Common myeloid progenitor, CD34-positive (primary cell): ENCODE measurements at regions not wholly inside any gene's neighbourhood (a gene's known extent, or its start where the extent isn't known, plus 50 kb on each side); places are given as distances from the start of the nearest gene placed in this dataset.

Source experiments
- CTCF ChIA-PET: fragments of 350-600 bp; sonication (Branson Sonifier 250); formaldehyde crosslinking; loops from one replicate; lab custom pipeline; 2021; ENCODE audit warnings: antibody characterized with exemption; lab: Charles Lee
- POLR2A ChIA-PET: fragments of 350-600 bp; sonication (Branson Sonifier 250); formaldehyde crosslinking; loops from one replicate; lab custom pipeline; 2021; ENCODE audit warnings: antibody characterized with exemption; lab: Charles Lee
- DNase-seq, 3 donors: peaks; one replicate each; pipeline versions ENCODE4 v3.0.0 to v3.0.0-alpha.2; 2013
- H3K27ac ChIP-seq, 2 experiments: 1 replicate in 1 of 2; 2 replicates in 1 of 2; pipeline ENCODE4 v1.7.0; 2013; ENCODE audit warnings: inconsistent platforms in 2 of 2, low read length in 2 of 2, mild to moderate bottlenecking in 2 of 2, low read depth in 1 of 2, moderate library complexity in 1 of 2; ENCODE audit not compliant: severe bottlenecking in 2 of 2, insufficient read depth in 1 of 2, poor library complexity in 1 of 2
- H3K27me3 ChIP-seq, 5 experiments: replicated peaks in 2 of 5; 1 replicate in 3 of 5; 2 replicates in 2 of 5; pipeline versions ENCODE4 v1.6.1 to v1.7.0; 2013; ENCODE audit warnings: low read length in 4 of 5, mild to moderate bottlenecking in 2 of 5, moderate library complexity in 2 of 5, inconsistent platforms in 1 of 5; ENCODE audit not compliant: insufficient read depth in 5 of 5, control insufficient read depth in 4 of 5
- H3K36me3 ChIP-seq, 4 experiments: 1 replicate in 2 of 4; 2 replicates in 2 of 4; pipeline versions ENCODE4 v1.6.1 to v1.7.0; 2013; ENCODE audit warnings: low read length in 3 of 4, control low read depth in 1 of 4, mild to moderate bottlenecking in 1 of 4; ENCODE audit not compliant: control insufficient read depth in 4 of 4, insufficient read depth in 4 of 4
- H3K4me1 ChIP-seq, 4 experiments: 1 replicate in 3 of 4; 2 replicates in 1 of 4; pipeline versions ENCODE4 v1.6.1 to v1.7.1; 2013; ENCODE audit warnings: low read length in 3 of 4, mild to moderate bottlenecking in 3 of 4, control low read depth in 1 of 4, inconsistent platforms in 1 of 4, moderate library complexity in 1 of 4; ENCODE audit not compliant: control insufficient read depth in 4 of 4, insufficient read depth in 4 of 4; ENCODE audit errors: control extremely low read depth in 1 of 4
- H3K4me3 ChIP-seq, 7 experiments: 1 replicate in 4 of 7; 2 replicates in 3 of 7; pipeline versions ENCODE4 v1.5.1 to v1.7.0; 2013; ENCODE audit warnings: mild to moderate bottlenecking in 7 of 7, low read length in 6 of 7, moderate library complexity in 6 of 7, inconsistent platforms in 2 of 7, low read depth in 2 of 7, control low read depth in 1 of 7; ENCODE audit not compliant: insufficient read depth in 4 of 7, control insufficient read depth in 1 of 7; ENCODE audit errors: extremely low read depth in 1 of 7
- H3K9me3 ChIP-seq, 5 experiments: 1 replicate in 4 of 5; 2 replicates in 1 of 5; pipeline versions ENCODE4 v1.6.1 to v1.7.1; 2013; ENCODE audit warnings: low read length in 4 of 5, mild to moderate bottlenecking in 2 of 5, inconsistent platforms in 1 of 5, low read depth in 1 of 5, moderate library complexity in 1 of 5; ENCODE audit not compliant: control insufficient read depth in 4 of 5, insufficient read depth in 2 of 5; ENCODE audit errors: control extremely low read depth in 1 of 5
- WGBS: methylation state at CpG from one replicate; pipeline ENCODE4 v1.1.5; 2013; ENCODE audit not compliant: insufficient coverage; 5-methylcytosine and 5-hydroxymethylcytosine counted together

GRCh38 chr2:8165550-8165949 lies 516.3 kb upstream of the ID2 start:
- no peaks in the 10 kb centered on the region for H3K36me3 ChIP-seq
- ChIA-PET POLR2A (no interaction called here), CTCF (no interaction called here)
- no peaks in the 10 kb centered on the region for H3K4me1 ChIP-seq
- no peak overlapping the region for H3K4me3 ChIP-seq
- no CpG with 5 or more reads among the region's 5 CpGs for WGBS
- no peak overlapping the region for H3K27ac ChIP-seq
- no peaks in the 10 kb centered on the region for H3K9me3 ChIP-seq
- H3K27me3 ChIP-seq: no peaks in the 10 kb centered on the region
- no peak for DNase-seq

GRCh38 chr2:8168022-8168717 lies 513.7 kb upstream of the ID2 start:
- WGBS: 100% methylated on average over 1 of the region's 8 CpGs
- no peak overlapping the region for H3K4me3 ChIP-seq
- ChIA-PET CTCF (no interaction called here), POLR2A (no interaction called here)
- H3K9me3 ChIP-seq: no peaks in the 10 kb centered on the region
- no peaks in the 10 kb centered on the region for H3K27me3 ChIP-seq
- no peak overlapping the region for H3K27ac ChIP-seq
- H3K4me1 ChIP-seq: no peaks in the 10 kb centered on the region
- no peaks in the 10 kb centered on the region for H3K36me3 ChIP-seq
- DNase-seq: no peak

- H3K27me3 ChIP-seq: no peaks in the 10 kb centered on the region
- POLR2A ChIA-PET: no interaction called here
- no peaks in the 10 kb centered on the region for H3K4me1 ChIP-seq
- no peak overlapping the region for H3K4me3 ChIP-seq
- CTCF ChIA-PET: interaction anchor here (1.2 kb wide), 1 partner anchor 11 kb away, joined by 3 read pairs; no protein-coding TSS in a partner anchor
- no peak for DNase-seq
- no peak overlapping the region for H3K27ac ChIP-seq
- 100% methylated on average over 2 of the region's 2 CpGs for WGBS
- H3K36me3 ChIP-seq: no peaks in the 10 kb centered on the region
- H3K9me3 ChIP-seq: no peaks in the 10 kb centered on the region
These were observed 512.9 kb upstream of the ID2 start for GRCh38 chr2:8168876-8169424.

DNA sequence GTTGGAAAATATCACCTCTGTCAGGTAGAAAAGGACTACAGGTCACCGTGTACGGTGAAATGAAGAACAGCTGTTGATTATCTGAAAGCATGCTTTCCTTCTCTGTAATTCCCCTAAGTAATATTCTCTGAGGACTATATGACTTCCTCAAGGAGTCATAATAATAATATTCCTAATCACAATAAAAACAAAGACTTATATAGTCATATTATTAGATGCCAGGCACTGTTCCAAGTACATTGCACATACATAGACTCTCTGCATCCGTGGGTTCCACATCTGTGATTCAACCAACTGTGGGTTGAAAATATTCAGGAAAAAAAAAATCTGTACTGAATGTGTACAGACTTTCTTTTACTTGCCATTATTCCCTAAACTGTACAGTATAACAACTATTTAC lies 512.4 kb upstream of the ID2 start:
- Histone ChIP-seq H3K4me3 (no peak overlapping the region), H3K27ac (no peak overlapping the region), H3K9me3 (no peaks in the 10 kb centered on the region), H3K36me3 (no peaks in the 10 kb centered on the region), H3K27me3 (no peaks in the 10 kb centered on the region), H3K4me1 (no peaks in the 10 kb centered on the region)
- CTCF ChIA-PET: interaction anchor here (1.2 kb wide), 1 partner anchor 11 kb away, joined by 3 read pairs; no protein-coding TSS in a partner anchor
- POLR2A ChIA-PET: no interaction called here
- DNase-seq: no peak
- WGBS: no CpG with 5 or more reads among the region's 3 CpGs

- Histone ChIP-seq H3K27ac (no peak overlapping the region), H3K36me3 (no peaks in the 10 kb centered on the region), H3K4me1 (no peaks in the 10 kb centered on the region), H3K27me3 (no peaks in the 10 kb centered on the region), H3K4me3 (no peak overlapping the region), H3K9me3 (peaks cover 0 to 4% (median 0%) of the 10 kb centered on the region in 5 experiments)
- ChIA-PET POLR2A (no interaction called here), CTCF (interaction anchor here (0.8 to 1.5 kb wide), 3 partner anchors 10 to 52 kb away, joined by 3 to 4 read pairs (median 4); no protein-coding TSS in a partner anchor)
- WGBS: 98% methylated on average over 5 of the region's 7 CpGs
- no peak for DNase-seq
These were observed 511.1 kb upstream of the ID2 start for GRCh38 chr2:8170552-8171327.

GRCh38 chr2:8171608-8172007 lies 510.2 kb upstream of the ID2 start:
- no peak for DNase-seq
- Histone ChIP-seq H3K27ac (no peak overlapping the region), H3K4me3 (no peak overlapping the region), H3K9me3 (peaks cover 0 to 4% (median 0%) of the 10 kb centered on the region in 5 experiments), H3K4me1 (peaks cover 0 to 1% (median under 1%) of the 10 kb centered on the region in 4 experiments), H3K36me3 (no peaks in the 10 kb centered on the region), H3K27me3 (no peaks in the 10 kb centered on the region)
- 80% methylated on average over 2 of the region's 2 CpGs for WGBS
- ChIA-PET POLR2A (no interaction called here), CTCF (interaction anchor here (1.5 kb wide), 1 partner anchor 14 kb away, joined by 4 read pairs; no protein-coding TSS in a partner anchor)

DNA sequence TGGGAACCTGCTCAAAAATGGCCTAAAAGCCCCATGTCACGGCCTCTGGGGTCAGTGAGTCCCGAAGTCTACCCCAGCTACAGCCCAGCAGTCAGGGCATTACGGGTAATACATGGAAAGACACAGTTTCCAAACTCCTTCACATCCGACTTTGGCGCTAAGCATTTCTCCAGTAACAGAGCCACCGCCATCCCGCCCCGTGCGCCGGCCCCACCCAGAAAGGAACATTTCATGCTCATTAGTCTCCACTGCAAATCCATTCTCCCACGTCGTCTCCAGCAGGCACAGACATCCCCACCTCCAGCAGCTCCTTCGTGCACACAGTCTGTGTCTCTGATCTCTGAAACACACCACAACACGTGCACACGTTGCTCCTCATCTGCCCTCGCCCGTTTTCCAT lies 509.2 kb upstream of the ID2 start:
- WGBS: 98% methylated on average over 17 of the region's 17 CpGs
- Histone ChIP-seq H3K9me3 (peaks cover 0 to 4% (median 0%) of the 10 kb centered on the region in 5 experiments), H3K27ac (no peak overlapping the region), H3K4me3 (no peak overlapping the region), H3K27me3 (no peaks in the 10 kb centered on the region), H3K36me3 (no peaks in the 10 kb centered on the region), H3K4me1 (peaks cover 0 to 10% (median 4%) of the 10 kb centered on the region in 4 experiments)
- DNase-seq: no peak
- ChIA-PET CTCF (no interaction called here), POLR2A (no interaction called here)
